ENCODE measurements at regions not wholly inside any gene's neighbourhood (a gene's known extent, or its start where the extent isn't known, plus 50 kb on each side); places are given as distances from the start of the nearest gene placed in this dataset.

GRCh38 chr7:159196584-159196983 lies 51.9 kb upstream of the VIPR2 start:
- H3K9me3 ChIP-seq, result no peaks in the 10 kb centered on the region
- H3K36me3 ChIP-seq, result no peaks in the 10 kb centered on the region
- H3K27me3 ChIP-seq (replicated peaks; ENCODE audit: insufficient read depth), result no peaks in the 10 kb centered on the region
- H3K4me3 ChIP-seq, result no peak overlapping the region
- DNase-seq (ENCODE audit: low spot score), result no peak
- no peaks in the 10 kb centered on the region for H3K4me1 ChIP-seq (replicated peaks)
- TF ChIP-seq POLR2A (IDR thresholded peaks at IDR 0.05), result no peak
- no peak for TF ChIP-seq CTCF (IDR thresholded peaks at IDR 0.05)
- no peak for TF ChIP-seq POLR2AphosphoS5 (IDR thresholded peaks at IDR 0.05)
- no peak overlapping the region for H3K27ac ChIP-seq
- 83% methylated on average over 8 of the region's 8 CpGs for WGBS
- intact Hi-C loops (cut with DNase I), result no loop called here

- no peak for DNase-seq (ENCODE audit: low spot score)
- Histone ChIP-seq H3K9me3 (no peaks in the 10 kb centered on the region), H3K4me1 (replicated peaks) (no peaks in the 10 kb centered on the region), H3K27ac (peak overlapping the region; percentile 4 to 27), H3K4me3 (no peak overlapping the region), H3K36me3 (no peaks in the 10 kb centered on the region), H3K27me3 (replicated peaks; ENCODE audit: insufficient read depth) (no peaks in the 10 kb centered on the region)
- intact Hi-C loops (cut with DNase I), result no loop called here
- 32% methylated on average over 5 of the region's 5 CpGs for WGBS
- TF ChIP-seq POLR2A (IDR thresholded peaks at IDR 0.05) (no peak), POLR2AphosphoS5 (IDR thresholded peaks at IDR 0.05) (no peak), CTCF (IDR thresholded peaks at IDR 0.05) (no peak)
These were observed 51.3 kb upstream of the VIPR2 start for GRCh38 chr7:159195946-159196345.
